Fibroblast of pulmonary artery (primary cell): ENCODE measurements at regions not wholly inside any gene's neighbourhood (a gene's known extent, or its start where the extent isn't known, plus 50 kb on each side); places are given as distances from the start of the nearest gene placed in this dataset.

Source experiments
- DNase-seq: peaks from one replicate; pipeline ENCODE4 v3.0.0-alpha.2; 2010; ENCODE audit warnings: low read depth
- H3K4me3 ChIP-seq: replicated peaks from 2 replicates; pipeline ENCODE4 v1.5.1; 2011; ENCODE audit warnings: low read depth, mild to moderate bottlenecking, control low read depth, low read length, moderate library complexity
- TF ChIP-seq, protein P1 (sequence below): IDR thresholded peaks from 2 replicates; pipeline ENCODE4 v1.5.1; 2011; ENCODE audit warnings: mild to moderate bottlenecking, control low read depth, low read length, inconsistent platforms; ENCODE audit errors: missing control alignments

DNA sequence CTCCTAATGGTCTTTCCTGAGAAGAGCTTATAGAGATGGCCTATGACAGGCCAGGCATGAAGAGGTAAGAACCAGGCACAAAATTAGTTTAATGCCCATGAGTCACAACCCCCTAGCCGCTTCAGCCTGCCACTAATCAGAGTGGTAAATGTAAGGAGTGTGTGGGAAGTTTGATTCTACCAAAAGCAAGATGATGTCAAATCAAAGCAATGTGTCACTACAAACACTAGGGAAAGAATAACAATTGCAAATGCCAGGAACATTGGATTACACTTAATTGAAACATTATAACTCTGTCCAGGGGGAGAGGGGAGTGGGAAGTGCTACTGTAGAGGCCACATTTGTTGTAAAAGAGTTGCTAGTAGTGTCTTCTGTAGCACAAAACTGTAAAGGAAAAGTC, 596.6 kb upstream of the AGTR1 start:
- DNase-seq, result no peak
- TF ChIP-seq, protein P1, sequence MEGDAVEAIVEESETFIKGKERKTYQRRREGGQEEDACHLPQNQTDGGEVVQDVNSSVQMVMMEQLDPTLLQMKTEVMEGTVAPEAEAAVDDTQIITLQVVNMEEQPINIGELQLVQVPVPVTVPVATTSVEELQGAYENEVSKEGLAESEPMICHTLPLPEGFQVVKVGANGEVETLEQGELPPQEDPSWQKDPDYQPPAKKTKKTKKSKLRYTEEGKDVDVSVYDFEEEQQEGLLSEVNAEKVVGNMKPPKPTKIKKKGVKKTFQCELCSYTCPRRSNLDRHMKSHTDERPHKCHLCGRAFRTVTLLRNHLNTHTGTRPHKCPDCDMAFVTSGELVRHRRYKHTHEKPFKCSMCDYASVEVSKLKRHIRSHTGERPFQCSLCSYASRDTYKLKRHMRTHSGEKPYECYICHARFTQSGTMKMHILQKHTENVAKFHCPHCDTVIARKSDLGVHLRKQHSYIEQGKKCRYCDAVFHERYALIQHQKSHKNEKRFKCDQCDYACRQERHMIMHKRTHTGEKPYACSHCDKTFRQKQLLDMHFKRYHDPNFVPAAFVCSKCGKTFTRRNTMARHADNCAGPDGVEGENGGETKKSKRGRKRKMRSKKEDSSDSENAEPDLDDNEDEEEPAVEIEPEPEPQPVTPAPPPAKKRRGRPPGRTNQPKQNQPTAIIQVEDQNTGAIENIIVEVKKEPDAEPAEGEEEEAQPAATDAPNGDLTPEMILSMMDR, result no peak
- no peak overlapping the region for H3K4me3 ChIP-seq

DNA sequence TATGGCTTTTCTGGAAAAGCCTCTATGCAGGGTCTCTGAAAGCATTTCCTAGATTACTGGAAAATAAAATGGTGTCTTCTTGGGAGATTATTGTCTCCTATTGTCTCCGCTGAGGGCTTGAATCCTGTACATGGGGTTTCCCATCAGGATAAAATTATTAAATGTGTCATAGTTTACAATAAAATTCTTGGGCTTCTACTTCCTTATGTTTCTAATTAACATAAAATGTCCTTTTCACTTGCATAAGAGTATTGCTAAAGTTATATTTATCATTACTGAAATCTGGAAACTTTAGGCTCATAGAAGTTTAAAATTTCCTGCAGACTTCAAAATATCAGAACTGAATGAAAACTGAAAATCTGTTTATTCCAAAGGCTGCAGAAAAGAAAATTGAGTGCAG, 595.5 kb upstream of the AGTR1 start:
- TF ChIP-seq, protein P1, result no peak
- no peak for DNase-seq
- H3K4me3 ChIP-seq, result no peak overlapping the region

DNA sequence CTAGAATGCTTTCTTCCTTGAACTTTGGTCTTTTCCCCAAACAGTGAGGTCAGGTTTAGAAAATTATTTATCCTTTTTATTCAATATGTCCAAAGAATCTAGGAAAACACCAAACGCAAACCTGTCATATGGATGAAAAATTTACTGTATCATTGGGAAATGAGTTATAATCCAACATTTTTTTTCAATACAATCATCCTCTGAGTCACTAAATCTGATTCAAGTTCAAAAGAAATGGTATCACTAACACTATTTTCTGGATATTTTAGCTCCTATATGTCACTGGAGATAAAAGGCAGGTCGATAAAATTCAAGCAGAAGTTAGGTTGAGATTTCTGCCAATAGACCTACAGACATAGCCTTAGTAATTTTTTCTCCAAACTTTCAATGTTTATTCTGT, 591.6 kb upstream of the AGTR1 start:
- TF ChIP-seq, protein P1, result no peak
- no peak for DNase-seq
- no peak overlapping the region for H3K4me3 ChIP-seq

DNA sequence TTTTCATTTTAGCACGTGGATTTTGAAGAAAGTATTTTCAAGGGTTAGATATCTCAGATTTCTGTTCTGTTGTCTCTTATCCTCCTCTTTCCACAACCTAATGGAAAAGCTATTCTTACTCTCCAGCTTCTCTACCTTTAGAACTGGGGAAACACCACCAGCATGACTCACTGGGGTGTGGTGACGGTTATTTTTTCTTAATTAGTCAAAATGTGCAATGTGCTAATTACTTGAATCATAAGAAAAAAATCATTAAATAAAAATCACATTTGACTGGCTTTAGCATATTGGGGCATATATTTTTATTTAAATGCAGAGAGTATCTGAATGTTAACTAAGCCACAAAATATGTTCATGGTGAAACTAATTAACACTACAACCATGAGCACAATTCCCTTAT, 570.7 kb upstream of the AGTR1 start:
- DNase-seq, result no peak
- TF ChIP-seq, protein P1, result no peak
- H3K4me3 ChIP-seq, result no peak overlapping the region

DNA sequence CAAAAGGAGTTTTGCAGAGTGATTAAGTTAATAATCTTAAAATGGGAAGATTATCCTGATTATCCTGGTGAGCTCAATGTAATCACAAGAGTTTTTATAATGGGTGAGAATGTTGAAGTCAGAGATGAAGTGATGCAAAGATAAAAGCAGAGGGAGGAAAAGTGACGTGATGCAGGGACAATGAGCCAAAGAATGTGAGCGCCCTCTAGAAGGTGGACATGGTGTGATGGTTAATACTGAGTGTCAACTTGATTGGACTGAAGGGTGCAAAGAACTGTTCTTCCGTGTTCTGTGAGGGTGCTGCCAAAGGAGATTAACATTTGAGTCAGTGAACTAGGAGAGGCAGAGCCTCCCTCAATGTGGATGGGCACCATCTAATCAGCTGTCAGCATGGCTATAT, 569.6 kb upstream of the AGTR1 start:
- H3K4me3 ChIP-seq, result no peak overlapping the region
- TF ChIP-seq, protein P1, result no peak
- no peak for DNase-seq

DNA sequence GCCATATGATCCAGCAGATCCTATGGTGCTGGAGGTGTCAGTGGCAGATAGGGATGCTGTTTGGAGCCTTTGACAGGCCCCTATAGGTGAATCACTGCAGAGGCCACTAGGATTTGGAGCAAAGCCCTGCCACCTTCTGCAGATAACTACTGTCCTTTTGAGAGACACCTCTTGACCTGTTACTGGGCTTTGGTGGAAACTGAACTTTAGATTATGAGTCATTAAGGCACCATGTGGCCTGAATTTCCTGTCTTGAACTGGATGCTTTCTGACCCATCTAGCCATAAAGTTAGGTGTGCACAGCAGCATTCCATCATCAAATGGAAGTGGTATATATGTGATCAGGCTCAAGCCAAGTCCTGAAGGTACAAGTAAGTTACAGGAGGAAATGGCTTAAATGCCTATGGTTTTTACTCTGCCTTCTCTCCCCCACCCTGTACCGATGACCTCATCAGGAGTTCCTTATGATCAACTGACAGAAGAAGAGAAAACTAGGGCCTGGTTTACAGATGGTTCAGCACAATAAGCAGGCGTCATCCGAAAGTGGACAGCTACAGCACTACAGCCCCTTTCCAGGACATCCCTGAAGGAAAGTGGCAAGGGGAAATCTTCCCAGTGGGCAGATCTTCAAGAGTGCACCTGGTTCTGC, 565.6 kb upstream of the AGTR1 start:
- TF ChIP-seq, protein P1, result no peak
- DNase-seq, result peak; percentile 1
- no peak overlapping the region for H3K4me3 ChIP-seq

DNA sequence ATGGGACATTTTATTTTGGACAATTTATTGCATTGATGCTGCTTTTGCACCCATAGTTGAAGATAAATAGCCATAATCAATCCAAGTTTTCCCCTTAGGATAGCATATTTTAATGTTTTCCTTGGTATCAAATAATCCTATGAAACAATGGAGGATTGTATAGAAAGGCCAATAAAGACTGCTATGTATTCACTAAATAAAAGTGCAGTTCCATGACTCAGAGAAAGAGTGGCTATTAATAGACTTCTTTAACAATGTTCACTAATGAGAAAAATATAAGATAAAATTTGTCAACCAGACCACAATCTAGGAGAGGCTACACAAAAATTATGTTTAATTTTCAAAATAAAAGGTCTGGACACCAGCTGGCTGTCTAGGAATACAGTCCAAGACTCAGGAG, 560.9 kb upstream of the AGTR1 start:
- H3K4me3 ChIP-seq, result no peak overlapping the region
- TF ChIP-seq, protein P1, result no peak
- no peak for DNase-seq
